Nephron progenitor cell (in vitro differentiated cells): ENCODE measurements at regions not wholly inside any gene's neighbourhood (a gene's known extent, or its start where the extent isn't known, plus 50 kb on each side); places are given as distances from the start of the nearest gene placed in this dataset.
A peak's percentile ranks its signal among the peaks of the same experiment; 100 is the strongest.

ENCODE experiments used
- DNase-seq: peaks from one replicate; pipeline ENCODE4 v3.0.0; 2021
- H3K27ac Mint-ChIP-seq: 2 replicates; pipeline ENCODE4 v1.8.0; 2021; ENCODE audit warnings: mild to moderate bottlenecking, moderate library complexity, mixed read lengths
- H3K27me3 Mint-ChIP-seq: 2 replicates; pipeline ENCODE4 v1.8.0; 2021; ENCODE audit warnings: mild to moderate bottlenecking, low read depth, mixed read lengths; ENCODE audit not compliant: poor library complexity
- H3K36me3 Mint-ChIP-seq: 2 replicates; pipeline ENCODE4 v1.8.0; 2021; ENCODE audit warnings: low read depth, mixed read lengths
- H3K4me1 Mint-ChIP-seq: 2 replicates; pipeline ENCODE4 v1.8.0; 2021; ENCODE audit warnings: mixed read lengths
- H3K4me3 Mint-ChIP-seq: 2 replicates; pipeline ENCODE4 v1.8.0; 2021; ENCODE audit warnings: mild to moderate bottlenecking, moderate library complexity, mixed read lengths
- H3K9me3 Mint-ChIP-seq: 2 replicates; pipeline ENCODE4 v1.8.0; 2021; ENCODE audit warnings: mild to moderate bottlenecking, moderate library complexity, mixed read lengths
- TF ChIP-seq, protein P1 (sequence below): fragments of 200-600 bp; sonication (generic); IDR thresholded peaks from 2 replicates; pipeline ENCODE4 v1.5.0; 2021; ENCODE audit warnings: antibody characterized with exemption

DNA sequence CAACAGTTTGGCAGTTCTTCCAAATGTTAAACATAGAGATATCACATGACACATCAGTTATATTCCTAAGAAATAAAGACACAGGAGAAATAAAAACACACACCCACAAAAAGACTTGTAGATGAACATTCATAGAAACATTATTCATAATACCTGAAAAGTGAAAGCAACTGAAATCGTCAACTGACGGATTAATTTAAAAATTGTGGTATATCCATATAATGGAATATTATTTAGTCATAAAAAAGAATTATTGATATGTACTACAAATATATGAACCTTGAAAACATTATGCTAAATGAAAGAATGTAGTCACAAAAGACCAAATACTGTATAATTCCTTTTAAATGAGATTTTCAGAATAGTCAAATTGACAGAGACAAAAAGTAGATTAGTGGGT lies 330.2 kb upstream of the CD180 start:
- DNase-seq, result no peak
- Mint-ChIP-seq H3K4me1 (peaks cover 44% of the 10 kb centered on the region), H3K27me3 (no peaks in the 10 kb centered on the region), H3K27ac (no peak overlapping the region), H3K36me3 (peaks cover 33% of the 10 kb centered on the region), H3K9me3 (peaks cover 44% of the 10 kb centered on the region), H3K4me3 (no peak overlapping the region)
- TF ChIP-seq, protein P1, sequence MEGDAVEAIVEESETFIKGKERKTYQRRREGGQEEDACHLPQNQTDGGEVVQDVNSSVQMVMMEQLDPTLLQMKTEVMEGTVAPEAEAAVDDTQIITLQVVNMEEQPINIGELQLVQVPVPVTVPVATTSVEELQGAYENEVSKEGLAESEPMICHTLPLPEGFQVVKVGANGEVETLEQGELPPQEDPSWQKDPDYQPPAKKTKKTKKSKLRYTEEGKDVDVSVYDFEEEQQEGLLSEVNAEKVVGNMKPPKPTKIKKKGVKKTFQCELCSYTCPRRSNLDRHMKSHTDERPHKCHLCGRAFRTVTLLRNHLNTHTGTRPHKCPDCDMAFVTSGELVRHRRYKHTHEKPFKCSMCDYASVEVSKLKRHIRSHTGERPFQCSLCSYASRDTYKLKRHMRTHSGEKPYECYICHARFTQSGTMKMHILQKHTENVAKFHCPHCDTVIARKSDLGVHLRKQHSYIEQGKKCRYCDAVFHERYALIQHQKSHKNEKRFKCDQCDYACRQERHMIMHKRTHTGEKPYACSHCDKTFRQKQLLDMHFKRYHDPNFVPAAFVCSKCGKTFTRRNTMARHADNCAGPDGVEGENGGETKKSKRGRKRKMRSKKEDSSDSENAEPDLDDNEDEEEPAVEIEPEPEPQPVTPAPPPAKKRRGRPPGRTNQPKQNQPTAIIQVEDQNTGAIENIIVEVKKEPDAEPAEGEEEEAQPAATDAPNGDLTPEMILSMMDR, result no peak

DNA sequence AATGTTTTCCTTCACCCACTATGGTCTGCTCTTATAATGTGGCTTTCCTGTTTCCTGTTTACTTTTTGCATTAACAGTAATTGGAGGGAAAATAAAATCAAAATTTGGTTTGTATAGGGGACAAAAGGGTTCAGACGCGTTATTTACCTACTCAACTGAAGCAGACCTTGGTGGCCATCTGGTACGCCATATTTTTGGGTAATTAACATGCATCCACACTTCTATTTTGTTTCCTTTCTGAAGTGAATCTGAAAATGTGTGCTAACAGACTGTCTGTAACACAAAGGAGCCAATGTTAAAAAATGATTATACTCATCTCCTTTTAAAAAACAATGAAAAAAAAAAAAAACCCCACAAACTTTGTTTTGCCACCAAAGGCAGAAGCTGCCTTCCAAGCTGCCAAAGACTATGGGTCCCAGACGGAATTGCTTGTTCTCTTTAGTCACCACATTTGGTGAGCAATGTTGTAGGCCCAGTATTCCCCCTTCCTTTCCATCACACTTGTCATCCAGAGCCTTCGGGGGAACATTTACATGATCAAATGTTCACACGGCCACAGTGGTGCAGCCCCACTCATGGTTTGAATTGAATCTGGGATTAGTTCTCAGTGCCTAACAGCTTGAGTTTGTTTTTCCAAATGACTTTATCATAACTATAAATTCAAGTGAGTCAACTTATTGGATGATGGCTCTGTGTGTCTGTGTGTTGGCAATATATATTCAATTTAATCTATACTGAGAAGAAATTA lies 323.7 kb upstream of the CD180 start:
- TF ChIP-seq, protein P1, result no peak
- Mint-ChIP-seq H3K27ac (peak overlapping the region; percentile 79), H3K36me3 (peaks cover 5% of the 10 kb centered on the region), H3K9me3 (peaks cover 16% of the 10 kb centered on the region), H3K4me1 (peaks cover 28% of the 10 kb centered on the region), H3K4me3 (no peak overlapping the region), H3K27me3 (no peaks in the 10 kb centered on the region)
- no peak for DNase-seq

DNA sequence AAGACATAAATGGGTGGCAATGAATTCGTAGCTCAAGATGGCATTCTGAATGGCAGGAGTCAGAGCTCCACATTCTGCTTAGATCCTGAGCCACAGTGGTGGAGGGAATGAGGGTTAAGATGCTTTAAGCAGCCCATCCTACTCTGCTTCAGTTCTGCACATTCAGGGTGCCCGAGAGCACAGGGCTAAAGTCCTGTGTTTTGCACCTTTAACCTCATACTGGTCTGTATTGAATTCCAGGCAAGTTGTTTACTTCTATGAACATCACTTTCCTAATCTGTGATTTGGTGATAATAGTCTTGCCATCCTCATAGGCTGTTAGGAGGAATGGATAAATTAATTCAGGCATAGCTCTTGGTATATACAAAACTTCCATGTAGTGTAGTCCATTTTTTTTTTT lies 321.6 kb upstream of the CD180 start:
- TF ChIP-seq, protein P1, result no peak
- Mint-ChIP-seq H3K9me3 (peaks cover 4% of the 10 kb centered on the region), H3K36me3 (no peaks in the 10 kb centered on the region), H3K27ac (no peak overlapping the region), H3K4me1 (peaks cover 47% of the 10 kb centered on the region), H3K4me3 (no peak overlapping the region), H3K27me3 (no peaks in the 10 kb centered on the region)
- DNase-seq, result no peak

DNA sequence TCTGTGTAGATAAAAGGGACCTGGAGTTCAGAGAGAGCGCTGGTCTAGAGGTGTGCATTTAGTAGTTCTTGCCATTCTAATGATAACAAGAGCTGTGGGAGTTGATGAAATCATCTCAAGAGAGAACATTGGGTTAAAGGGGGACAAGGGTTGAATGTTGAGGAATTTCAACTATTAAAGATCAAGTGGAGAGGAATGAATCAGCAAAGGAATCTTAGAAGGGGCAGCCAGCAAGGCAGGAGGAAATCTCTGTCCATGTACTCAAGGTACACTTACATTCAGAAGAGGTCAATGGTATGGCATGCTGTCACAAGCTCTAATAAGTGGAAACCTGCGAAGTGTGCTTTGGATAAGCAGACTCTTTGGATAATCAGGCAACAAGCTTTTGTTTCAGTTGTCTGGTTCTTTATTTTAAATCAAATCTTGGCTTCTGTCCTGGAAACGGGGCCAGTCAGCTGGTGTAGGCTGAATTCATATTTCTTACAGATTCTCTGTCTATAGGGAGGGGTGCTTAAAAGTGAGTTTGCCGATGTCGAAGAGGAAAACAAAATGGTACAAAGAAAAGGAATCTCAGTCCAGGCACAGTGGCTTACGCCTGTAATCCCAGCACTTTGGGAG lies 320.5 kb upstream of the CD180 start:
- H3K9me3 Mint-ChIP-seq, result peaks cover 4% of the 10 kb centered on the region
- no peak overlapping the region for H3K27ac Mint-ChIP-seq

DNA sequence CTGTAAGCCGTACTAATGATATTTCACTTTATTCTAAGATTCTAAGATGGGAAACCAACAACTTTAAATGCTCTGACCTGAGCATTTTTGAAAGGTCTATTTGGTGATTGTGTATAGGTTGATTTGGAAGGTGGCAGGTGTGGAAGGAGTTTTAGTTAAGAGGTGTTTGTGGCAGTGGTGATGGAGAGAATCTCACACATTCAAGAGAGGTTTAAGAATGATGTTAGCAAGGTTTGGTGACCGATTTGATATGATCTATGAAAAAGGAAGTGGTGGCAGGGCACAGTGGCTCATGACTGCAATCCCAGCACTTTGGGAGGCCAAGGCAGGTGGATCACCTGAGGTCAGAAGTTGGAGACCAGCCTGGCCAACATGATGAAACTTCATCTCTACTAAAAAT lies 319.2 kb upstream of the CD180 start:
- TF ChIP-seq, protein P1, result no peak
- DNase-seq, result no peak
- Mint-ChIP-seq H3K4me3 (no peak overlapping the region), H3K27ac (no peak overlapping the region), H3K27me3 (no peaks in the 10 kb centered on the region), H3K36me3 (no peaks in the 10 kb centered on the region), H3K9me3 (peaks cover 4% of the 10 kb centered on the region), H3K4me1 (peaks cover 43% of the 10 kb centered on the region)

More for the DNA sequence above, 320.5 kb upstream of the CD180 start:
- no peak overlapping the region for H3K4me3 Mint-ChIP-seq
- no peak for DNase-seq
- H3K27me3 Mint-ChIP-seq, result no peaks in the 10 kb centered on the region
- H3K4me1 Mint-ChIP-seq, result peaks cover 43% of the 10 kb centered on the region
- no peaks in the 10 kb centered on the region for H3K36me3 Mint-ChIP-seq
- TF ChIP-seq, protein P1, result no peak
